HCT116 (cell line): ENCODE measurements at regions not wholly inside any gene's neighbourhood (a gene's known extent, or its start where the extent isn't known, plus 50 kb on each side); places are given as distances from the start of the nearest gene placed in this dataset.

ENCODE experiments used
- ATAC-seq: fragments of 200-7000 bp; cut with Tn5 transposase; 2 replicates; pipeline ENCODE4 v1.9.1; 2020; ENCODE audit warnings: mild to moderate bottlenecking, moderate library complexity
- BruUV-seq: library from RNA; stranded (reverse); fragments of 400-500 nt; replicated peaks from 2 replicates; lab custom pipeline; 2021; lab: Mats Ljungman, UMichigan
- CTCF ChIA-PET: fragments of 300-600 bp; sonication (Branson Sonifier 250); formaldehyde crosslinking; loops from one replicate; lab custom pipeline; 2021; ENCODE audit warnings: antibody characterized with exemption; lab: Charles Lee
- POLR2A ChIA-PET: fragments of 300-600, 350-600 bp; sonication (Branson Sonifier 250); formaldehyde crosslinking; loops from one replicate; lab custom pipeline; 2021; ENCODE audit warnings: antibody characterized with exemption; lab: Charles Lee
- RAD21 ChIA-PET, 2 experiments: fragments of 300-600 bp; sonication (Branson Sonifier 250); formaldehyde crosslinking; loops; one replicate each; lab custom pipeline; 2023; ENCODE audit warnings: low total read pairs in 2 of 2; ENCODE audit not compliant: uncharacterized antibody in 2 of 2, unreplicated experiment in 2 of 2, low non-redundant PET in 1 of 2; lab: Charles Lee
- DNase-seq: peaks from one replicate; pipeline ENCODE4 v3.0.0-alpha.2; 2010; ENCODE audit warnings: low read depth, low spot score
- H2AFZ ChIP-seq: fragments of 200-600 bp; shearing (Covaris generic), sonication (generic); 2 replicates; pipeline ENCODE4 v1.6.1; 2017; ENCODE audit warnings: low read depth, mixed run types, mixed read lengths, antibody characterized with exemption, low read length; ENCODE audit not compliant: poor library complexity, severe bottlenecking
- H3K27ac ChIP-seq: 2 replicates; pipeline ENCODE4 v1.5.1; 2012; ENCODE audit warnings: low read depth, low read length
- H3K27me3 ChIP-seq: fragments of 200-600 bp; sonication (generic); 2 replicates; pipeline ENCODE4 v1.6.1; 2016; ENCODE audit warnings: mixed run types, low read length, mixed read lengths; ENCODE audit not compliant: insufficient read depth
- H3K36me3 ChIP-seq, 2 experiments: fragments of 200-500 bp in 1 of 2; fragments of 200-600 bp in 1 of 2; sonication (Bioruptor generic) in 1 of 2; sonication (generic) in 1 of 2; 2 replicates each; pipeline versions ENCODE4 v1.5.1 to v1.6.1; 2014 to 2016; ENCODE audit warnings: low read length in 2 of 2, inconsistent platforms in 1 of 2, mixed read lengths in 1 of 2, mixed run types in 1 of 2; ENCODE audit not compliant: insufficient read depth in 2 of 2, control insufficient read depth in 1 of 2
- H3K4me1 ChIP-seq, 2 experiments: fragments of 200-600 bp in 1 of 2; sonication (generic) in 1 of 2; 2 replicates each; pipeline versions ENCODE4 v1.5.1 to v1.6.1; 2012 to 2017; ENCODE audit warnings: low read length in 2 of 2, inconsistent platforms in 1 of 2, mild to moderate bottlenecking in 1 of 2, mixed read lengths in 1 of 2, mixed run types in 1 of 2, moderate library complexity in 1 of 2; ENCODE audit not compliant: insufficient read depth in 2 of 2, control insufficient read depth in 1 of 2
- H3K4me2 ChIP-seq: fragments of 200-600 bp; sonication (generic); 2 replicates; pipeline ENCODE4 v1.6.1; 2017; ENCODE audit warnings: mixed run types, low read length, mixed read lengths
- H3K4me3 ChIP-seq, 2 experiments: fragments of 200-600 bp in 1 of 2; sonication (generic) in 1 of 2; replicated peaks in 1 of 2; 2 replicates each; pipeline ENCODE4 v1.5.1; 2011 to 2016; ENCODE audit warnings: low read length in 2 of 2, control low read depth in 1 of 2, low read depth in 1 of 2, mild to moderate bottlenecking in 1 of 2, mixed read lengths in 1 of 2, mixed run types in 1 of 2
- H3K79me2 ChIP-seq: fragments of 200-600 bp; sonication (generic); 2 replicates; pipeline ENCODE4 v1.6.1; 2017; ENCODE audit warnings: mild to moderate bottlenecking, mixed run types, low read length, moderate library complexity, mixed read lengths; ENCODE audit not compliant: insufficient read depth
- H3K9ac ChIP-seq: fragments of 200-600 bp; sonication (generic); 2 replicates; pipeline ENCODE4 v1.6.1; 2016; ENCODE audit warnings: low read length, mixed read lengths
- H3K9me2 ChIP-seq: fragments of 200-600 bp; sonication (generic), shearing (Covaris generic); 2 replicates; pipeline ENCODE4 v1.6.1; 2017; ENCODE audit warnings: mixed run types, mild to moderate bottlenecking, moderate library complexity; ENCODE audit not compliant: insufficient read depth
- H3K9me3 ChIP-seq, 2 experiments: fragments of 200-500 bp in 1 of 2; fragments of 200-600 bp in 1 of 2; sonication (Bioruptor generic) in 1 of 2; sonication (generic) in 1 of 2; 2 replicates each; pipeline ENCODE4 v1.6.1; 2014 to 2017; ENCODE audit warnings: low read length in 2 of 2, mixed read lengths in 2 of 2, inconsistent platforms in 1 of 2, low read depth in 1 of 2, mild to moderate bottlenecking in 1 of 2, mixed run types in 1 of 2, moderate library complexity in 1 of 2; ENCODE audit not compliant: control insufficient read depth in 1 of 2, insufficient read depth in 1 of 2
- H4K20me1 ChIP-seq: fragments of 200-600 bp; sonication (generic), shearing (Covaris generic); 2 replicates; pipeline ENCODE4 v1.6.1; 2017; ENCODE audit warnings: mixed run types, mild to moderate bottlenecking, moderate library complexity; ENCODE audit not compliant: insufficient read depth
- CBX3 ChIP-seq: IDR thresholded peaks from 2 replicates; pipeline ENCODE4 v1.6.1; 2012; ENCODE audit warnings: low read depth
- CEBPB ChIP-seq: IDR thresholded peaks from 2 replicates; pipeline ENCODE4 v1.6.1; 2012; ENCODE audit warnings: low read depth
- EZH2 ChIP-seq: fragments of 200-600 bp; sonication (generic); IDR thresholded peaks from 2 replicates; pipeline ENCODE4 v1.6.1; 2017; ENCODE audit warnings: antibody characterized with exemption, mixed run types
- EZH2phosphoT487 ChIP-seq: fragments of 200-600 bp; IDR thresholded peaks from 2 replicates; pipeline ENCODE4 v1.6.1; 2018; ENCODE audit warnings: antibody characterized with exemption, borderline replicate concordance
- JUND ChIP-seq: IDR thresholded peaks from 2 replicates; pipeline ENCODE4 v1.6.1; 2012
- POLR2AphosphoS5 ChIP-seq: IDR thresholded peaks from 2 replicates; pipeline ENCODE4 v1.6.1; 2011; ENCODE audit warnings: mild to moderate bottlenecking, low read depth, low read length, moderate library complexity
- SIN3A ChIP-seq: IDR thresholded peaks from 2 replicates; pipeline ENCODE4 v1.6.1; 2012; ENCODE audit warnings: low read depth
- SRF ChIP-seq: IDR thresholded peaks from 2 replicates; pipeline ENCODE4 v1.6.1; 2012; ENCODE audit warnings: low read depth
- TCF7L2 ChIP-seq: IDR thresholded peaks from 2 replicates; pipeline ENCODE4 v1.7.0; 2011; ENCODE audit warnings: borderline replicate concordance, inconsistent platforms; ENCODE audit not compliant: insufficient read depth, insufficient read length; ENCODE audit errors: extremely low read depth
- YY1 ChIP-seq: IDR thresholded peaks from 2 replicates; pipeline ENCODE4 v1.6.1; 2011; ENCODE audit warnings: low read length, low read depth, moderate library complexity, mild to moderate bottlenecking; ENCODE audit not compliant: insufficient replicate concordance; ENCODE audit errors: extremely low read depth
- ZNF274 ChIP-seq: fragments of 200-500 bp; sonication (Bioruptor generic); IDR thresholded peaks from 2 replicates; pipeline ENCODE4 v1.6.1; 2014; ENCODE audit warnings: mild to moderate bottlenecking, low read depth, low read length, inconsistent platforms
- intact Hi-C: fragments of 100-400 bp; cut with micrococcal nuclease; formaldehyde crosslinking; loops from 2 replicates; pipeline ENCODE4 v1.10.0; 2022
- TF ChIP-seq, protein P1 (sequence below): IDR thresholded peaks from 2 replicates; pipeline ENCODE4 v1.6.1; 2012
- TF ChIP-seq, protein P2 (sequence below): IDR thresholded peaks from 2 replicates; pipeline ENCODE4 v1.6.1; 2012
- TF ChIP-seq, protein P3 (sequence below): IDR thresholded peaks from 2 replicates; pipeline ENCODE4 v1.6.1; 2011; ENCODE audit warnings: mild to moderate bottlenecking, low read length, moderate library complexity; ENCODE audit not compliant: insufficient replicate concordance; ENCODE audit errors: extremely low read depth

DNA sequence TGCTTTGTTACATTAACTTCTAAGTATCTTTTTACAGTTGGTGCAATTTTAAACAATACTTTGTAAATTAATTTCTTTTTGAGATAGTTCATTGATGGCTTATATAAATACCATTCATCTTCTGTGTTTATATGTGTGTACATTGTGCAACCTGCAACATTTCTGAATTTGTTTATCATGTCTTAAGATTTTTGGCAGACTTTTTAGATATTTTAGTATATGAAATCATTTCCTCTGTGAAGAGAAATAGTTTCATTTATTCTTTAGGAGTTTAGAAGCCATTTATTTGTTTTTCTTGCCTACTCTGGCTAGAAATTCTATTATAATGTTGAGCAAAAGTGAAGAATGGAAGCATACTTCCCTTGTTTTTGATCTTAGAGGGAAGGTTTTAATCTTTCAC, 337.8 kb upstream of the DSEL start:
- ATAC-seq: no peak
- Histone ChIP-seq H3K4me3 (no peak overlapping the region), H2AFZ (no peak overlapping the region), H3K4me2 (no peak overlapping the region), H4K20me1 (no peaks in the 10 kb centered on the region), H3K9ac (no peak overlapping the region), H3K27me3 (no peaks in the 10 kb centered on the region), H3K36me3 (no peaks in the 10 kb centered on the region)
- no peak for DNase-seq
- intact Hi-C loops: no loop called here
- no peak for TF ChIP-seq ZNF274
- no peak for TF ChIP-seq CEBPB
- TF ChIP-seq, protein P1, sequence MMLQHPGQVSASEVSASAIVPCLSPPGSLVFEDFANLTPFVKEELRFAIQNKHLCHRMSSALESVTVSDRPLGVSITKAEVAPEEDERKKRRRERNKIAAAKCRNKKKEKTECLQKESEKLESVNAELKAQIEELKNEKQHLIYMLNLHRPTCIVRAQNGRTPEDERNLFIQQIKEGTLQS: no peak
- no peak for TF ChIP-seq JUND
- no peak for TF ChIP-seq SRF
- TF ChIP-seq POLR2AphosphoS5: no peak
- no peak for TF ChIP-seq EZH2phosphoT487
- no peak for TF ChIP-seq CBX3
- TF ChIP-seq, all 23 proteins: peak for 0
- H3K9me3 ChIP-seq: peaks cover 6 to 10% of the 10 kb centered on the region in 2 experiments; a peak in 2 of 4 replicates
- H3K79me2 ChIP-seq: no peaks in the 10 kb centered on the region
- ChIA-PET CTCF (no interaction called here), RAD21 (no interaction called here), POLR2A (no interaction called here)
- no TSS peak for BruUV-seq
- no peaks in the 10 kb centered on the region for H3K4me1 ChIP-seq
- no peak overlapping the region for H3K27ac ChIP-seq
- no peaks in the 10 kb centered on the region for H3K9me2 ChIP-seq

DNA sequence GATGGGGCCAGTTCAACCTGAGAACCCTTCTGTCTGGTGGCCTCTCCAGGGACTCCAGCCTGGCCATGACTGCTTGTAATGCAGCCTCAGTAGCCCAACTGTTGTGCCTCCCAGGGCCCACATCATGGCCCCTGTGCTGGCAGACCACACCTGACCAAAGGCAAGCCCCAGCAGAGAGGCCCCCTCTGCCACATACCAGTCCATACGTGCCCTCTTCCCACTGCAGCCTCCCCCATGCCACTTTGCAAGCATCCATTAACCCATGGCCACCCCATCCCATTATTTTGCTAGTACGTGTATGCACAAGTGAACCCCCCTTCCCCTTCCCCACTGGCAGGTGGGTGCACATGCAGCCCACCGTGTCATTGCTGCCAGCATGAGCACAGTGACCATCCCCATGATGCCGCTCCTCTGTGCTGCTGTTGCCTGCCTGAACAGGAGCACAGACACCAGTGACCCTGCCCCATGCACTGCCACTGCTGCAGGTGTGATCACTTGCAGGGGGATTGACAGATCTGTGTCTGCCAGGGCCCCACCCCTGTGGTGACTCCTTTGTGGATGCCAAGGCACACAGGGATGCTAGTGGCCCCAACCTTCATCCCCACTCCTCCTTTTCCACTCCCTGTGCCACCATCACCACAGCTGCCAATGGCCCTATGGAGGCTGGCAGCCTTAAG, 330.0 kb upstream of the DSEL start:
- Histone ChIP-seq H3K9me3 (peaks cover 11 to 39% of the 10 kb centered on the region in 2 experiments; a peak in 2 of 4 replicates), H3K36me3 (no peaks in the 10 kb centered on the region), H3K4me3 (no peak overlapping the region), H3K9ac (no peak overlapping the region), H3K4me2 (no peak overlapping the region), H4K20me1 (no peaks in the 10 kb centered on the region), H3K9me2 (no peaks in the 10 kb centered on the region), H3K27ac (no peak overlapping the region), H3K4me1 (no peaks in the 10 kb centered on the region), H2AFZ (no peak overlapping the region), H3K27me3 (no peaks in the 10 kb centered on the region), H3K79me2 (no peaks in the 10 kb centered on the region)
- DNase-seq (no peak), ATAC-seq (no peak)
- CTCF ChIA-PET: no interaction called here
- RAD21 ChIA-PET: no interaction called here
- no TSS peak for BruUV-seq
- POLR2A ChIA-PET: no interaction called here
- intact Hi-C loops: no loop called here
- no peak for TF ChIP-seq TCF7L2
- TF ChIP-seq CEBPB: no peak
- TF ChIP-seq, protein P2, sequence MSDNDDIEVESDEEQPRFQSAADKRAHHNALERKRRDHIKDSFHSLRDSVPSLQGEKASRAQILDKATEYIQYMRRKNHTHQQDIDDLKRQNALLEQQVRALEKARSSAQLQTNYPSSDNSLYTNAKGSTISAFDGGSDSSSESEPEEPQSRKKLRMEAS: no peak
- no peak for TF ChIP-seq YY1
- TF ChIP-seq SIN3A: no peak
- TF ChIP-seq EZH2: no peak
- TF ChIP-seq, protein P3, sequence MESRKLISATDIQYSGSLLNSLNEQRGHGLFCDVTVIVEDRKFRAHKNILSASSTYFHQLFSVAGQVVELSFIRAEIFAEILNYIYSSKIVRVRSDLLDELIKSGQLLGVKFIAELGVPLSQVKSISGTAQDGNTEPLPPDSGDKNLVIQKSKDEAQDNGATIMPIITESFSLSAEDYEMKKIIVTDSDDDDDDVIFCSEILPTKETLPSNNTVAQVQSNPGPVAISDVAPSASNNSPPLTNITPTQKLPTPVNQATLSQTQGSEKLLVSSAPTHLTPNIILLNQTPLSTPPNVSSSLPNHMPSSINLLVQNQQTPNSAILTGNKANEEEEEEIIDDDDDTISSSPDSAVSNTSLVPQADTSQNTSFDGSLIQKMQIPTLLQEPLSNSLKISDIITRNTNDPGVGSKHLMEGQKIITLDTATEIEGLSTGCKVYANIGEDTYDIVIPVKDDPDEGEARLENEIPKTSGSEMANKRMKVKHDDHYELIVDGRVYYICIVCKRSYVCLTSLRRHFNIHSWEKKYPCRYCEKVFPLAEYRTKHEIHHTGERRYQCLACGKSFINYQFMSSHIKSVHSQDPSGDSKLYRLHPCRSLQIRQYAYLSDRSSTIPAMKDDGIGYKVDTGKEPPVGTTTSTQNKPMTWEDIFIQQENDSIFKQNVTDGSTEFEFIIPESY: no peak
- TF ChIP-seq EZH2phosphoT487: no peak
